ENCODE measurements at regions not wholly inside any gene's neighbourhood (a gene's known extent, or its start where the extent isn't known, plus 50 kb on each side); places are given as distances from the start of the nearest gene placed in this dataset.

GRCh38 chr6:14635934-14636591, 518.5 kb downstream of the CD83 start:
- no peak for DNase-seq (ENCODE audit: low spot score)

GRCh38 chr6:14638435-14638905, 520.9 kb downstream of the CD83 start:
- DNase-seq (ENCODE audit: low spot score) = no peak

GRCh38 chr6:14638906-14639761, 521.6 kb downstream of the CD83 start:
- no peak for DNase-seq (ENCODE audit: low spot score)

- no peak for DNase-seq (ENCODE audit: low spot score)
Measured at GRCh38 chr6:14639983-14640599, 522.5 kb downstream of the CD83 start.

GRCh38 chr6:14640631-14641030, 523.1 kb downstream of the CD83 start:
- no peak for DNase-seq (ENCODE audit: low spot score)

- DNase-seq (ENCODE audit: low spot score) = no peak
Measured at GRCh38 chr6:14641423-14642135, 524.0 kb downstream of the CD83 start.

- DNase-seq (ENCODE audit: low spot score) = peak; percentile 50
Measured at GRCh38 chr6:14642136-14642505, 524.5 kb downstream of the CD83 start.

- DNase-seq (ENCODE audit: low spot score) = no peak
Measured at GRCh38 chr6:14642842-14643241, 525.3 kb downstream of the CD83 start.

GRCh38 chr6:14644381-14644780, 526.8 kb downstream of the CD83 start:
- DNase-seq (ENCODE audit: low spot score) = no peak

GRCh38 chr6:14645221-14645620, 527.6 kb downstream of the CD83 start:
- DNase-seq (ENCODE audit: low spot score) = no peak

- DNase-seq (ENCODE audit: low spot score) = no peak
Measured at GRCh38 chr6:14645841-14646240, 528.3 kb downstream of the CD83 start.

- no peak for DNase-seq (ENCODE audit: low spot score)
Measured at GRCh38 chr6:14646371-14646770, 528.8 kb downstream of the CD83 start.

GRCh38 chr6:14647357-14647756, 529.8 kb downstream of the CD83 start:
- no peak for DNase-seq (ENCODE audit: low spot score)

GRCh38 chr6:14652536-14652935, 535.0 kb downstream of the CD83 start:
- no peak for DNase-seq (ENCODE audit: low spot score)

- DNase-seq (ENCODE audit: low spot score) = no peak
Measured at GRCh38 chr6:14655201-14656061, 537.9 kb downstream of the CD83 start.

GRCh38 chr6:14656078-14656521, 538.5 kb downstream of the CD83 start:
- no peak for DNase-seq (ENCODE audit: low spot score)

GRCh38 chr6:14656649-14657048, 539.1 kb downstream of the CD83 start:
- DNase-seq (ENCODE audit: low spot score) = no peak

GRCh38 chr6:14658030-14658429, 540.5 kb downstream of the CD83 start:
- no peak for DNase-seq (ENCODE audit: low spot score)

GRCh38 chr6:14658886-14659561, 541.5 kb downstream of the CD83 start:
- no peak for DNase-seq (ENCODE audit: low spot score)

- no peak for DNase-seq (ENCODE audit: low spot score)
Measured at GRCh38 chr6:14659841-14660240, 542.3 kb downstream of the CD83 start.

All from putamen (tissue), 1 donor.